Body of pancreas (tissue), 4 donors: ENCODE measurements at regions not wholly inside any gene's neighbourhood (a gene's known extent, or its start where the extent isn't known, plus 50 kb on each side); places are given as distances from the start of the nearest gene placed in this dataset.

Source experiments
- POLR2A ChIP-seq, 3 donors: fragments of 450-650 bp; IDR thresholded peaks; one replicate each; pipeline ENCODE4 v1.6.1; 2016; ENCODE audit warnings: antibody characterized with exemption in 3 of 3, mild to moderate bottlenecking in 2 of 3
- TF ChIP-seq, protein P1 (sequence below), 7 experiments: fragments of 450-650 bp in 4 of 7; fragments of 200-600 bp in 3 of 7; sonication (generic) in 3 of 7; IDR thresholded peaks; one replicate each; pipeline ENCODE4 v1.5.1; 2016 to 2019; ENCODE audit warnings: antibody characterized with exemption in 7 of 7

DNA sequence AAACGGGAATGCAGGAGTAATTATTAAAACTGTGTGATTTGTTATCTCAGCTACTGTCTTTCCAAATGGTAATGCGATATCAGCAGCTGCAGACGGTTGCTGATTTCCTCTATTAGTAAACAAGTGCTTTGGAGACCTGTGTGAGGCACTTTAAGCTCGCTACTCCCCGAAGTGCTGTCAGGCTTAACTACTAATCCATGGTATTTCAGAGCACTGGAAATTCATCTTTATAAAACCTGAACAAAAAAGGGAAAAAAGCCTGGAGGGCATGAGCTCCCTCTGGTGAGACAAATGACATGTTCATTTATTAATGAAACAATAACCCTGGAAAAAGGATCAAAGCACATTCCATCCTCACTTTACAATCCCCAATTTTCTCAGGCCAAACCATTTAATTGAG is 143.6 kb upstream of the OTX2 start:
- TF ChIP-seq, protein P1, sequence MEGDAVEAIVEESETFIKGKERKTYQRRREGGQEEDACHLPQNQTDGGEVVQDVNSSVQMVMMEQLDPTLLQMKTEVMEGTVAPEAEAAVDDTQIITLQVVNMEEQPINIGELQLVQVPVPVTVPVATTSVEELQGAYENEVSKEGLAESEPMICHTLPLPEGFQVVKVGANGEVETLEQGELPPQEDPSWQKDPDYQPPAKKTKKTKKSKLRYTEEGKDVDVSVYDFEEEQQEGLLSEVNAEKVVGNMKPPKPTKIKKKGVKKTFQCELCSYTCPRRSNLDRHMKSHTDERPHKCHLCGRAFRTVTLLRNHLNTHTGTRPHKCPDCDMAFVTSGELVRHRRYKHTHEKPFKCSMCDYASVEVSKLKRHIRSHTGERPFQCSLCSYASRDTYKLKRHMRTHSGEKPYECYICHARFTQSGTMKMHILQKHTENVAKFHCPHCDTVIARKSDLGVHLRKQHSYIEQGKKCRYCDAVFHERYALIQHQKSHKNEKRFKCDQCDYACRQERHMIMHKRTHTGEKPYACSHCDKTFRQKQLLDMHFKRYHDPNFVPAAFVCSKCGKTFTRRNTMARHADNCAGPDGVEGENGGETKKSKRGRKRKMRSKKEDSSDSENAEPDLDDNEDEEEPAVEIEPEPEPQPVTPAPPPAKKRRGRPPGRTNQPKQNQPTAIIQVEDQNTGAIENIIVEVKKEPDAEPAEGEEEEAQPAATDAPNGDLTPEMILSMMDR (IDR thresholded peaks at IDR 0.05): no peak
- no peak for TF ChIP-seq POLR2A (IDR thresholded peaks at IDR 0.05)
